ENCODE measurements at regions not wholly inside any gene's neighbourhood (a gene's known extent, or its start where the extent isn't known, plus 50 kb on each side); places are given as distances from the start of the nearest gene placed in this dataset.

DNA sequence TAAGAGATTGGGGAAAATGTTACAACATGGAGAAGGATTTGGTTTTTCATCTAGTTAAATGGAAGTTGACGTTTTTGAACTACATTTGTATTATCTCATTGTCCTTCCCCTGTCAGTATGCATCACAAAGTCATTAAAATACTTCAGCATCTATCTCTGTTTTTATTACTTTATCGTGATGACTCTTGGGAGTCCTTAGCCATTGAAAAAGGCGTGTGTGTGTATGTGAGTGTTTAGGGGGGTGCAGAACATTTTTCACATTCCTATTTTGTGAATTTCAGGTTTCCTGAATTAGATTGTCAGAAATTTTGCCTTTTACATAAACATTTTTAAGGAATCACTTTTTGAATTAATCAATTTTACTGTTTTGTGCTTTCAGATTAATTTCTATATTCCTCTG is 360.6 kb upstream of the SGO1 start:
- Histone ChIP-seq H3K36me3 (replicated peaks in 1 of 2; ENCODE audit: control insufficient read depth in 1 of 2, insufficient read depth in 2 of 2, low read length in 2 of 2) (no peaks in the 10 kb centered on the region), H3K9ac (ENCODE audit: insufficient read depth, low read length, poor library complexity, severe bottlenecking) (no peak overlapping the region), H3K9me3 (replicated peaks in 1 of 2; ENCODE audit: control insufficient read depth in 1 of 2, insufficient read depth in 1 of 2, low read length in 2 of 2) (peaks cover 5 to 13% of the 10 kb centered on the region in 2 donors), H3K79me2 (ENCODE audit: insufficient read depth, low read length) (no peaks in the 10 kb centered on the region), H3K4me3 (replicated peaks in 1 of 3; ENCODE audit: low read depth in 2 of 3, low read length in 3 of 3) (no peak overlapping the region), H3K4me2 (replicated peaks; ENCODE audit: extremely low read depth, low read length, poor library complexity, severe bottlenecking) (no peak overlapping the region), H3K27ac (ENCODE audit: low read depth in 1 of 2, low read length in 2 of 2) (no peak overlapping the region), H3K4me1 (ENCODE audit: control insufficient read depth in 1 of 2, insufficient read depth in 2 of 2, low read length in 2 of 2) (no peaks in the 10 kb centered on the region), H3K27me3 (ENCODE audit: control insufficient read depth in 2 of 2, insufficient read depth in 2 of 2, low read length in 2 of 2) (no peaks in the 10 kb centered on the region), H4K20me1 (ENCODE audit: insufficient read depth, low read length) (no peaks in the 10 kb centered on the region), H2AFZ (ENCODE audit: insufficient read depth, low read depth, low read length, poor library complexity, severe bottlenecking) (no peak overlapping the region)
- Mint-ChIP-seq H3K27ac (no peak overlapping the region), H3K36me3 (no peaks in the 10 kb centered on the region), H3K9me3 (peaks cover 6 to 22% (median 13%) of the 10 kb centered on the region in 7 donors), H3K4me1 (no peaks in the 10 kb centered on the region), H3K4me3 (no peak overlapping the region), H3K27me3 (ENCODE audit: low read depth in 3 of 3) (peaks cover 0 to 3% (median 0%) of the 10 kb centered on the region in 3 donors)
- TF ChIP-seq, protein P1, sequence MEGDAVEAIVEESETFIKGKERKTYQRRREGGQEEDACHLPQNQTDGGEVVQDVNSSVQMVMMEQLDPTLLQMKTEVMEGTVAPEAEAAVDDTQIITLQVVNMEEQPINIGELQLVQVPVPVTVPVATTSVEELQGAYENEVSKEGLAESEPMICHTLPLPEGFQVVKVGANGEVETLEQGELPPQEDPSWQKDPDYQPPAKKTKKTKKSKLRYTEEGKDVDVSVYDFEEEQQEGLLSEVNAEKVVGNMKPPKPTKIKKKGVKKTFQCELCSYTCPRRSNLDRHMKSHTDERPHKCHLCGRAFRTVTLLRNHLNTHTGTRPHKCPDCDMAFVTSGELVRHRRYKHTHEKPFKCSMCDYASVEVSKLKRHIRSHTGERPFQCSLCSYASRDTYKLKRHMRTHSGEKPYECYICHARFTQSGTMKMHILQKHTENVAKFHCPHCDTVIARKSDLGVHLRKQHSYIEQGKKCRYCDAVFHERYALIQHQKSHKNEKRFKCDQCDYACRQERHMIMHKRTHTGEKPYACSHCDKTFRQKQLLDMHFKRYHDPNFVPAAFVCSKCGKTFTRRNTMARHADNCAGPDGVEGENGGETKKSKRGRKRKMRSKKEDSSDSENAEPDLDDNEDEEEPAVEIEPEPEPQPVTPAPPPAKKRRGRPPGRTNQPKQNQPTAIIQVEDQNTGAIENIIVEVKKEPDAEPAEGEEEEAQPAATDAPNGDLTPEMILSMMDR (IDR thresholded peaks at IDR 0.05): no peak
- WGBS (ENCODE audit: insufficient coverage): no CpG with 5 or more reads among the region's 3 CpGs
- intact Hi-C loops (cut with micrococcal nuclease): no loop called here
- no peak for DNase-seq

DNA sequence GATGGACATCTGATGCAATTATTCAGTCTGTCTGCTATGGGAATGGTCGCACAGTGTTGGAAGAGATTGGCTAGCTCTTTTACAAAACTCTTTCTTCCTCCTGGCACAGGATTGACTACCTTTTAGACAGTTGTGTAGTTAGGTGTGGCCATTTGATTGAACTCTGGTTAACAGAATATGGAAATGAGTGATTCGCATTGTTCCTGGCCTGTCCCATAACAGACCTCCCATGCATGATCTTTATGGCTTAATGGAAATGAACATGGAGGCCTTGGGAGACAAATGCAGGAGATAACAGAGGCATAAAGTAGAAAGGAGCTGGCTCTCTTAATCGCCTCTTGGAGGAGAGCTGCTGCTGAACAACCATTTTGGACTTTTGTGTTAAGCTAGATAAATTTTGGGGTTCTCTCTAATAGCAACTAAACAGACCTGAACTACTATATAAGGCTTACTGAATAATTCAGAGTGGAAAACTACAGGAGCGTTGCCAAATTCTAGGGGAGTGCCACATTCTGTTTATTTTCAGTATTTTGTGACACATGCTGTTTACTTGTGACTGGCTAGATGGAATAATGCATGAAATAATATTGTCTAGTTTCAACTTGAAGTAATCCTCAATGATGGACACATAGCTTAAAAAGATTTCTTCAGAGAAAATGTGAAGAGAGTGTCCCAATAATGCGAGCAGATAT is 357.7 kb upstream of the SGO1 start:
- H3K4me3 ChIP-seq (replicated peaks in 1 of 3; ENCODE audit: low read depth in 2 of 3, low read length in 3 of 3): no peak overlapping the region
- H3K36me3 Mint-ChIP-seq: no peaks in the 10 kb centered on the region
- no peaks in the 10 kb centered on the region for H3K79me2 ChIP-seq (ENCODE audit: insufficient read depth, low read length)
- H3K4me2 ChIP-seq (replicated peaks; ENCODE audit: extremely low read depth, low read length, poor library complexity, severe bottlenecking): no peak overlapping the region
- no peak overlapping the region for H3K9ac ChIP-seq (ENCODE audit: insufficient read depth, low read length, poor library complexity, severe bottlenecking)
- no peaks in the 10 kb centered on the region for H3K27me3 ChIP-seq (ENCODE audit: control insufficient read depth in 2 of 2, insufficient read depth in 2 of 2, low read length in 2 of 2)
- no peaks in the 10 kb centered on the region for H4K20me1 ChIP-seq (ENCODE audit: insufficient read depth, low read length)
- H3K4me3 Mint-ChIP-seq: no peak overlapping the region
- WGBS (ENCODE audit: insufficient coverage): no CpG with 5 or more reads among the region's 5 CpGs
- DNase-seq: no peak
- H3K27ac Mint-ChIP-seq: no peak overlapping the region
- no peak overlapping the region for H2AFZ ChIP-seq (ENCODE audit: insufficient read depth, low read depth, low read length, poor library complexity, severe bottlenecking)
- H3K4me1 Mint-ChIP-seq: no peaks in the 10 kb centered on the region
- H3K27ac ChIP-seq (ENCODE audit: low read depth in 1 of 2, low read length in 2 of 2): no peak overlapping the region
- peaks cover 0 to 3% (median 0%) of the 10 kb centered on the region in 3 donors for H3K27me3 Mint-ChIP-seq (ENCODE audit: low read depth in 3 of 3)
- peaks cover 6 to 24% (median 10%) of the 10 kb centered on the region in 7 donors for H3K9me3 Mint-ChIP-seq
- no peaks in the 10 kb centered on the region for H3K4me1 ChIP-seq (ENCODE audit: control insufficient read depth in 1 of 2, insufficient read depth in 2 of 2, low read length in 2 of 2)
- H3K36me3 ChIP-seq (replicated peaks in 1 of 2; ENCODE audit: control insufficient read depth in 1 of 2, insufficient read depth in 2 of 2, low read length in 2 of 2): no peaks in the 10 kb centered on the region
- TF ChIP-seq, protein P1 (IDR thresholded peaks at IDR 0.05): no peak
- intact Hi-C loops (cut with micrococcal nuclease): no loop called here
- peaks cover 0 to 15% of the 10 kb centered on the region in 2 donors for H3K9me3 ChIP-seq (replicated peaks in 1 of 2; ENCODE audit: control insufficient read depth in 1 of 2, insufficient read depth in 1 of 2, low read length in 2 of 2)

Data from CD14-positive monocyte (primary cell).